ENCODE measurements at regions not wholly inside any gene's neighbourhood (a gene's known extent, or its start where the extent isn't known, plus 50 kb on each side); places are given as distances from the start of the nearest gene placed in this dataset.
"Not testable (repeated sequence)": the region's sequence is repeated elsewhere in the genome, so short reads cannot be mapped to it uniquely, and the experiment has no call there.

DNA sequence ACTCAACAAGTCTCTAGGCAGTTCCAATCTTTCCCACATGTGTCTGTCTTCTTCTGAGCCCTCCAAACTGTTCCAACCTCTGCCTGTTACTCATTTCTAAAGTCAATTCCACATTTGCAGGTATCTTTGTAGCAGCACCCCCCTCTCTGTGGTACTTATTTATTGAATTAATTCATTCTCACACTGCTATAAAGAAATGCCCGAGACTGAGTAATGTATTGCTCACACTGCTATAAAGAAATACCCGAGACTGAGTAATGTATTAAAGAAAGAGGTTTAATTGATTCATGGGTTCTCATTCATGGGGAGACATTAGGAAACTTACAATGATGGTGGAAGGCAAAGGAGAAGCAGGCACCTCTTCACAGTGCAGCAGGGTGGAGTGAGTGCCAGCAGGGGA is 1413.8 kb downstream of the SI start:
- no peak for DNase-seq (ENCODE audit: low read depth)

DNA sequence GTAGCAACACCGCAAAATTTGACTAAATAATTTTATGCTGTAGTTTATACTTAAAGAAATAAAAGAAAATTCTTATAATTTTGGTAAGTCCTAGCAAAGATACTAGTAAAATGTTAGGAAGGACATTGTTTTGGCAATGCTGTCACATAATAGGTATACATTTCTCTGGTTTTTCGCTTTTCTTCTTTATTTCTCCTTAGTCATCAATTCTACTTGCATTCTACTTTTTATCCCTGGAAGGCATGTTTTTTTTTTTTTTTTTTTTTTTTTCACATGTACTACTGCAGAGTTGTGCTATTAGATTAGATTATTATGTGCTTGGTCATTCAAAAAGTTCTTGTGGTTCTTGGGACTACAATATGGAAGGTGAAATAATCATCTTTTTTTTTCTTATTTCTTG is 1421.2 kb downstream of the SI start:
- no peak for DNase-seq (ENCODE audit: low read depth)

DNA sequence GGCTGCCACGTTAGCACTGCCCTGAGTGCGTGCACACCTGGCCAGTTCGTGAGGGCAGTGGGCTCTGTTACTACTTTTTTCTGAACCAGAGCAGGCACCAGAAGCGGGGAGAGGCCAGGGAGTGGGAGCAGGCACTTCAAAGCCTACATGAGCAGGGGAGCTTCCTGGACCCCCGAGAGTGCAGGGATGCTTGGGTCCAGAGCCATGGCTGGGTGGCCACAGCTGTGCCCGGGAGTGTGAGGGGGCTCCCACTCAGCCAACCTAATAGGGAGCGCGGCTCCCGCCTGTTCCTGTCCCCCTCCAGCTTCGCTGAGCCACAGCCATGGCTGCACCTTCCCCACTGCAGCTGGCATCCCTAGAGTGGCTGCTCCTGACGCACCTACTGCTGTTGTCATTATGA is 1423.3 kb downstream of the SI start:
- no peak for DNase-seq (ENCODE audit: low read depth)

DNA sequence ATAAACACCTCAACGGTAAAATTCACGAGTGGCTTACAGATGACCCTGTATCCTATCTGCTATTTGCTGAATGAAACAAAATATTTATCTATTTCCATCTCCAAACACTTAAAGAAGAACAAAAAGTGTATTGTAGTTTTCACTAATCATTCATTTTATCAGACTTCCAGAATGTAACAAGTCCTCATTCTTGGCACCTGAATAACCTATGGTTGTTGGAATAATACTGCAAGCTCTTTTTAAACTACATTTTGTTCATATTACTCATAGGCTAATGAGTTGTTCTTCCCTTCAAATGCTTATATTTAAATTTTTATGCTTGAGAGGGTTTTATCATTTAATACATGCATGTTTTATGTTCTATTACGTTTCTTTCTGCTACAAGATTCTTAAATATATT is 1434.1 kb downstream of the SI start:
- DNase-seq (ENCODE audit: low read depth) = no peak

DNA sequence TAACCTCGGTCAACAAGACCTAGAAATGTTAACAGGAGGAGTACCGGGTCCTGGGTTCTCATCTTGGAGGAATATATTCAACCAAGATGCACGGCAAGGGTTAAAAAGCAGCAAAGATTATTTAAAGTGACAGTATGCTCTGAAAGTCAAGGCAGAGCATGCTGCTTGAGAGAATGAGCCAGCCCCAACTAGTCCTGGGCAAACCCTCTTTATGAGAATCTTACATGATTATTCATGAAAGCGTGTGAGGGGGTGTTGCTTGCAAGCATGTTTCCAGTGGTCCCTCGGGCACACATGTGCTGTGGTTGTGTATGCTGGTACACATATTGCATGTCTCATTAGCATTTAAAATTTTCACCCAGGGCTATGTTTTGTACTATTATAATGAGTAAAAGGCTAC is 1445.6 kb downstream of the SI start:
- no peak for DNase-seq (ENCODE audit: low read depth)

DNA sequence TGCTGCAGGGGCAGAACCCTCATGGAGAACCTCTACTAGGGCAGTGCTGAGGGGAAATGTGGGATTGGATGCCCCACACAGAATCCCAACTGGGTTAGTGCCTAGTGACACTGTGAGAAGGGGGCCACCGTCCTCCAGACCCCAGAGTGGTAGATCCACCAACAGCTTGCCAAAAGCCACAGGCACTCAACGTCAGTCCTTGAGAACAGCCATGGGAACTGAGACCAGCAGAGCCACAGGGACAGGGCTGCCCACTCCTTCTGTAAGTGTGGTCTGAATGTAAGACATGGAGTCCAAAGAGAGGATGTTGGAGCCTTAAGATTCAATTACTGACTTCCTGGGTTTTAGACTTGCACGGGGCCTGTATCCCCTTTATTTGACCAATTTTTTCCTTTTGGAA is 1451.5 kb downstream of the SI start:
- no peak for DNase-seq (ENCODE audit: low read depth)

DNA sequence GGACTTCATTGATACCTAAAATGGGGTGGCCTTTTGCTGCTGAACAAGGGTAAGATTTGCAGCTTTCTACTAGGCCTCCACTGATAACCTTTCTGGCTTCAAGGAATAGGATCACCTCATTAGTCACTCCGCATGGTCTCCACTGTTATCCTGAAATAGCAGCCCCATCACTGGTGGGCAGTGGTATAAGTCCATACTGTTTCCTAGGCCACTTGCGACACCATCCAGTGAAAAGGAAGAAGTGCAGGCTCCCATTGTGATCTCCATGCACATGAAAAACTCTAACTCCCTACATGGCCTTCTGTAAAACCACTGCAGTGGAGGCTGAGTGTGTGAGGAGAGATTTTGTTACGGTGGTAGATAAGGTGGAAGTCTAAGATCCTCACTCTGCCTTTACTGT is 1455.9 kb downstream of the SI start:
- DNase-seq (ENCODE audit: low read depth) = no peak

DNA sequence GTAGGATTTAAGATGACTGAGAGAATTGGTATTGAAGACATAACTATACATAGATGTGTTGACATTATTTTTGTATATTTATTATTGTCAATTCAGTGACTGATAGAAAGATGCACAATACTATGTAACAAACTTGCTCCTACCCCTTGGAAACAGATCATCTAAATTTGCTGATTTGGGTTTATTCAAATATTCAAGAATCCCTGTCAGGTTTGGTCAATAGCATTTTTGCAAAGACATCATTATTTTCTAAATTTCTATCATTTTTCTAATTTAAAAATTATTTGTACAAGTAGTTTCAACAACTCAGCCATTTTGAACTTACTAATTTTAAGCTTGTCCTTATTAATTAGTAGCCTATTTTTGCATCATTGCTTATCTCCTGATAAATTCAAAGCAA is 1463.4 kb downstream of the SI start:
- DNase-seq (ENCODE audit: low read depth) = no peak

DNA sequence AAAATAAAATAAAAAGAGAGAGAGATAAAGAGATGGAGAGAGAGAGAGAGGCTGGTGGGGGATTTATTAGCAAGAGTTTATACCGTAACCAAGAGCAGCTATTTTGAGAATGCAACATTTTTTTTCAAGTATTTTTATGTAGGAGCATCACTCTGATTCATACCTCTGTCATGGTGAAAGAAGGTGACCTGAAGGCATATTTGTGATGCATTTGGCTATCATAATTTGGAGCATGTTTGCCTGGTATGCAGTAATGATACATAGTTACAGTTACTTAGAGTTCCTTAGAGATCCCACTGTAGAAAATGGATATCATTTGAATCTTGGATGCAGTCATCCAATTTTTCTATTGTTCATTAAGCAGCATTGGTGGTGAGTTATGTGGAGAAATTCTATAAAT is 1472.4 kb downstream of the SI start:
- DNase-seq (ENCODE audit: low read depth) = peak; percentile 67

DNA sequence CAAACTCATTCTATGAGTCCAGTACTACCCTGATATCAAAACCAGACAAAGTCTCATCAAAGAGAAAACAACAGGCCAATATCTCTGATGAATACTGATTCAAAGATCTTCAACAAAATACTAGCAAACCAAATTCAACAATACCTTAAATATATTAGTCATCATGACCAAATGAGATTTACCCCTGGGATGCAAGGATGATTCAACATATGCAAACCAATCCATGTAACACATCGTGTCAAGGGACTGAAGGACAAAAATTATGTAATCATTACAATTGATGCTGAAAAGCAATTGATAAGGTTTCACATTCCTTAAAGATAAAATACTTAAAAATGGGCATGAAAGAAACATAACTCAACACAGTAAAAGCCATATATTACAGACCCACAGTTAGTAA is 1476.9 kb downstream of the SI start:
- DNase-seq (ENCODE audit: low read depth) = peak; percentile 37

DNA sequence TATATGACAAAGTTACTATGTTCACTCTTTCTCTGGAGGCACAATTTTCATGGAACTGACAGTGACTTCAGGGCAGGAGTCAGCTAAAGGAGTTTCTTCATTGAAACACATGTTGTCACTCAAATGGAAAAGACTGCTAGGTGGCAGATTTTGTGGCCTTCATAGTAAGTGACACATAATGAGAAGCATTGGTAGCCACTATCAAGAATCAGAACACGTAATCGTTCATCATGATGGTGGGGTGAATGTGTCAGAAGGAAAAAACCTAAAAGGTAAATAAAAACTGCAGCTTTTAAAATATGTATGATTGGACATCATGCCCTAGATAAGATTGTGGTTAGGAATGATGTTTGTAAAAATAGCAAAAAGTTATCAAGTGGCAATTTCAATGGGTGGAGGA is 1491.0 kb downstream of the SI start:
- no peak for DNase-seq (ENCODE audit: low read depth)

DNA sequence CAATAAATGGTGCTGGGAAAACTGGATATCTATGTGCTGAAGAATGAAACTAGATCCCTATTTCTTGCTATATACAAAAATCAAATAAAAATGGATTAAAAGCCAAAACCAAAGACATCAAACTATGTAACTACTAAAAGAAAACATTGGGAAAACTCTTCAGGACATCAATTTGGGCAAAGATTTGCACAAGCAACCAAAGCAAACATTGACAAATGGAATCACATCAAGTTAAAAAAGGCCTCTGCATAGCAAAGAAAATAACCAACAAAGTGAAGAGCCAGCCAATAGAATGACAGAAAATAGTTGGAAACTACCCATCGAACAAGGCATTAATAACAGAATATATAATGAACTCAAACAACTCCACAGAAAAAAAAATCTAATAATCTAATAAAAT is 1495.3 kb downstream of the SI start:
- DNase-seq (ENCODE audit: low read depth) = no peak

DNA sequence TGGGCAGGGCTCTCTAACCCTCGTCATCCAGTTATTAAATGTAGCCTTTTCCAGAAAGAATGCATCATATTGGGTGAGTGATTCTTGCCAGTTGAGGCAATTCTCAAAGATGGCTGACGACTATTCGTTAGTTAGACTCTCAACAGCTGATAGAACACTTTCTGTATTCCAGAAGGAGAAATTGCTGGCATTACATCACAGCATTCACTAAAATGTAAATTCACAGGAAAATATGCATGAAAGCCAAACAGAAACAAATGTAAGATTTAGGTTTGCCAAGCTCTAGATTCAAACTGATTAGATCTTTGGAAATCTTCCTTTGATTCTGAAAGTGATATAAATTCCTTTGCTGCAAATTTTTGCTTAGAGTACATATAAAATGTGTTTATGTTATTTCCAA is 1501.0 kb downstream of the SI start:
- DNase-seq (ENCODE audit: low read depth) = no peak

DNA sequence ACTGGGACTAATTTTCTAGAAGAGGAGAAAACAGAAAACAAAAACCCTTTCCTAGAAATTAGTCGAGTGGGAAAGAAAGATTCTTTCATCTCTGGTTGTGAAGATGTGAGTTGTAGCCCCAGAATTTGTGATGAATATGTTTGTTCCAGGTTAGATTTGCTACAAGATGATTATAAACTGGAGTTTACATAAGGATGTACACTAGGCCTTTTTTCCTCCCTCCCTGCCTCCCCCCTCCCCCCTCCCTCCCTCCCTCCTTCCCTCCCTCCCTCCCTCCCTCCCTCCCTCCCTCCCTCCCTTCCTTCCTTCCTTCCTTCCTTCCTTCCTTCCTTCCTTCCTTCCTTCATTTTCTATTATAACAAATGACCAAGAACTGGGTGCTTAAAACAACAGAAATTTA is 1502.0 kb downstream of the SI start:
- no peak for DNase-seq (ENCODE audit: low read depth)

DNA sequence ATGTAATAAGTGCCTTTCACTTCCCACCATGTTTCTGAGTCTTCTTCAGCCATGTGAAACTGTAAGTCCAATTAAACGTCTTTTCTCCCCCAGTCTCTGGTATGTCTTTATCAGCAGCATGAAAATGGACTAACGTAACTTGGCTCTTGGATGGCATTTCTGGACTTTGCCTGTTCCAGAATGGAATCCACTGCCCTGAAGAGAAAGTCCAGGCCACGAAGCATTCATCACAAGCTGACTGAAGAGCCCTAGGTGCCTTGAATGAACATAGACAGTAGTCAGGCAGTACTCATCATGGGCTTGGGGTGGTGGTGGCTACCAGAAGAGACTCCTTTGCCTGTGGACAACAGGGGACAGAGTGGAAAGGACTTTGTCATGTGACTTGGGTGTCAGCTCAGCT is 1505.0 kb downstream of the SI start:
- no peak for DNase-seq (ENCODE audit: low read depth)

DNA sequence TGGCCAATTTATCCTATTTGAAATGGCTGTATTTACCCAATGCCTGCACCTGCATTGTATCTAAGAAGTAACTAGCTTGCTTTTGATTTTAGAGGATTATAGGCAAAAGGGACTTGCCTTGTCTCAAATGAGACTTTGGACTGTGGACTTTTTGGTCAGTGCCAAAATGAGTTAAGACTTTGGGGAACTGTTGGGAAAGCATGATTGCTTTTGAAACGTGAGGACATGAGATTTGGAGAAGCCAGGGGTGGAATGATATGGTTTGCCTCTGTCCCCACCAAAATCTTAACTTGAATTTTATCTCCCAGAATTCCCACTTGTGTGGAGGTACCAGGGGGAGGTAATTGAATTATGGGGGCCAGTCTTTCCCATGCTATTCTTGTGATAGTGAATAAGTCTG is 1505.4 kb downstream of the SI start:
- DNase-seq (ENCODE audit: low read depth) = no peak

DNA sequence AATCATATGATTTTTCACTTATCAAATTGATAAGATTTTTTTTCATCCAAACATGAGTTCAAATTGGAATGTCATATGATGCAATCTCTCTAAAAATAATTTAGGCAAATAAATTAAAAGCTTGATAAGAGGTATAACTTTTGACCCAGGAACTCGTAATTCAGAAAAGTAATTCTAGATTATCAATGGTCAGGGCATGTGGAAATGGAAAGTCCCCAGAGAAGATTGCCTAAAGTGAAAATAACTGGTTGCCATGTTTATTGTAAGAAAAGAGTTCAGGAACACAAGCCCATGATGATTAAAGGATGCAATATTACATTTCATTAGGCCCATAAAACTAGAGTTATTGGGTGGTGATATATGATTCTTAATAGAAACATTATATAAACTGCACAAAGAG is 1514.8 kb downstream of the SI start:
- DNase-seq (ENCODE audit: low read depth) = no peak

DNA sequence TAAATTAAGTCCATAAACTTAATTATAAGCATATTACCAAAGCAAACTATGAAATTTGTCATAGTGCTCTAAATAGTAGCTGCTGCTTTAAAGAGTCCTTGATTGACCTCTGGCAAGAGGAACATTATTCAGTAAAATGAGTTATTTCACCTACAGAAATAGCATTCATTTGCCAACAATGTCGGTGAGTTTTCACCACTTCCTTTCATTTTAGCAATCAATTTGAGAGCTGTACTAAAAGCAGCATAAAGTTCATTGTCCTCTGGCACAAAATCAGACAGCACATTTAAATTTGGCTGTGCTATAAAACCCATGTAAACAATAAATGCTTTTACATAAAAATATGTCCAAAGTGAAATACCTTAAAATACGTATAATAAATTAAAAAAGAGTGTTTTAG is 1515.7 kb downstream of the SI start:
- DNase-seq (ENCODE audit: low read depth) = no peak

DNA sequence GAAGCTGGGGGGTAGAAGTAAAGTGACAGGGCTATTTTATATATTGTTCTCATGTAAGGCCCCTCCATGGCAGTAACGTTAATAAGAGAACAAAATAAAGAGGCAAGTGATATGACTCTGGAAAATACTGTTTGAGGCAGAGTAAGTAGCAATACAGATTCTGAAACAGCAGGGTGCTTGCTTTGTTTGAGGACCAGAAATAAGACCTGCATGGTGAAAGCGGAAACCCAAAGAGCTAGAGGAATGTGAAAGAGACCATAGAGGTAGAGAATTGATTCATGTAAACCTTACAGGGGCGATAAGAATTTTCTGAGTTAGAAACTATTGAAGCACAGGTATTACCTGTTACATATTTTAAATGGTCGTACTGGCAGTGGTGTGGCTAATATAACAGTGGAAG is 1517.1 kb downstream of the SI start:
- DNase-seq (ENCODE audit: low read depth) = no peak

DNA sequence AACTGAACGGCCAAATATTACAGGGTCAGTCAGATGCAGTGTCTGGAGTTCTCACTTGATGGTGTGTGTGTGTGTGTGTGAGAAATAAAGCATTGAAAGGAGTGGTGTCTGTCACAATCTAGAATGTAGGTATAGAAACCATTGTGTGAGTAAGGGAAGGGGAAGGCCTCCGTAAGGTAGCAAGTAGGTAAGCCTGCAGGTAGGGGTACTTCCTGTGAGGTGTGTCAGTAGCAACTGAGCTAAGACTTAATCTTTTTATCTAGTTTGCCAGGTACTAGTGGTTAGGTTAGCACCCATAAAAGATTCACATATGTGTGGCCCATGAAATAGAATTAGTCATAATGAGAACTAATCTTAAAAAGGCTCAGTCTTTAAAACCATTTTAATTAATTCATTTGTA is 1517.8 kb downstream of the SI start:
- DNase-seq (ENCODE audit: low read depth) = no peak

DNA sequence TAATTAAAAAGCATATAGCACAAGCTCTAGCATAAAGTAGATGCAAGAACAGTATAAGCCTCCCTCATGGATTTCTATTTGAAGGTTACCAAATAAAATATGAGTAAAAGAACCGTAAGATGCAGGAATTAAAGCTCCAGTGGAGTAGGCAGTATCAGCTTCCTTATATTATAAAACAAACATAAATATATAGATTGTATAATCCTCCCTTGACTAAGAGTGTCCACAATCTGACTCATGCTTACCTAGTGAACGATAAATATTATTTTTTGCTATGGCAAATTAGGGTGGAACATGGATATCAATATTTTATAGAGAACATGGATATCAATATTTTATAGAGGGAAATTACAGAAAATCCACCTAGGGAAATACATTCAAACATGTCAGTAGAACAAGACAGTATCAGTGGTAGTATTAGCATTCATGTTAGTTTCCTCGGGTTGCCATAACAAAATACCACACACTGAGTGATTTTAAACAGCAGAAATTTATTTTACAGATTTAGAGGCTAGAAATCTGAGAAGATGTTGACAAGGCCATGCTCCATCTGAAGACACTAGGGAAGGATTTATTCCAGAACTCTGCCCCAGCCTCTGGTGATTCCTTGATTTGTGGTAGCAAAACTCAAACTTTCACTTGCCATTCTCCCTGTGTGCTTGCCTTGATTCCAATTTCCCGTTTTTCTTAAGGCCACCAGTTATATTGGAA is 1521.3 kb downstream of the SI start:
- no peak for DNase-seq (ENCODE audit: low read depth)

DNA sequence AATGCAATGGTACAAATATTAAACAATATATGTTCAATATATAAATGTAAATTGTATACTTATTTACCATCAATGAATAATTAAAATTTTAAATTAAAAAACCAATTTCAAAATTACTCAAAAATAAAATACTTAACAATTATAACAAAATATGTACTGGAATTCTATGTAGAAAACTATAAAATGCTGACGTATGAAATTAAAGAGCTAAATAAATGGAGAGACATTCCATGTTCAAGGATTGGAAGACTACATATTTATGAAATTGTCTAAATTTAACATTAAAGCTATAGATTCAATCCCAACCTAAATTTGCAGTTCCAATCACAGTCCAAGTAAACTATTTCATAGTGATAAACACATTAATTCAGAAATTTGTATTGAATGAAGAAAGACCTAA is 1522.4 kb downstream of the SI start:
- no peak for DNase-seq (ENCODE audit: low read depth)

DNA sequence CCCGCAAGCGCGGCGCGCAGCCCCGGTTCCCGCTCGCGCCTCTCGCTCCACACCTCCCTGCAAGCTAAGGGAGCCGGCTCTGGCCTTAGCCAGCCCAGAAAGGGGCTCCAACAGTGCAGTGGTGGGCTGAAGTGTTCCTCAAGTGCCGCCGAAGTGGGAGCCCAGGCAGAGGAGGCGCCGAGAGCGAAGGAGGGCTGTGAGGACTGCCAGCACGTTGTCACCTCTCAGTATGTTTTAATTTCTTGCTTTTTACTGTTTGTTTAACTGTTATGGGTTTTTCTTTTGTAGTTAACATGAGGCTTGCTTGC is 1525.7 kb downstream of the SI start:
- DNase-seq (ENCODE audit: low read depth) = no peak

DNA sequence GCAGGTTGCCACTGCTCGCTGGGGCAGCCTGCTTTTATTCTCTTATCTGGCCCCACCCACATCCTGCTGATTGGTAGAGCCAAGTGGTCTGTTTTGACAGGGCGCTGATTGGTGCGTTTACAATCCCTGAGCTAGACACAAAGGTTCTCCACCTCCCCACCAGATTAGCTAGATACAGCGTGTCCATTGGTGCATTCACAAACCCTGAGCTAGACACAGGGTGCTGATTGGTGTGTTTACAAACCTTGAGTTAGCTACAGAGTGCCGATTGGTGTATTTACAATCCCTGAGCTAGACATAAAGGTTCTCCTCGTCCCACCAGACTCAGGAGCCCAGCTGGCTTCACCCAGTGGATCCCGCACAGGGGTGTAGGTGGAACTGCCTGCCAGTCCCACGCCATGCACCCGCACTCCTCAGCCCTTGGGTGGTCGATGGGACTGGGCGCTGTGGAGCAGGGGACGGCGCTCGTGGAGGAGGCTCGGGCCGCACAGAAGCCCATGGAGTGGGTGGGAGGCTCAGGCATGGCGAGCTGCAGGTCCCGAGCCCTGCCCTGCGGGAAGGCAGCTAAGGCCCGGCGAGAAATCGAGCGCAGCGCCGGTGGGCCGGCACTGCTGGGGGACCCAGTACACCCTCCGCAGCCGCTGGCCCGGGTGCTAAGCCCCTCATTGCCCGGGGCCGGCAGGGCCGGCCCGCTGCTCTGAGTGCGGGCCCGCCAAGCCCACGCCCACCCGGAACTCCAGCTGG is 1526.2 kb downstream of the SI start:
- not testable (repeated sequence) for DNase-seq (ENCODE audit: low read depth)
